ENCODE measurements at regions not wholly inside any gene's neighbourhood (a gene's known extent, or its start where the extent isn't known, plus 50 kb on each side); places are given as distances from the start of the nearest gene placed in this dataset.

GRCh38 chr13:104715111-104715510 lies 1648.9 kb upstream of the SLC10A2 start:
- TF ChIP-seq CTCF (IDR thresholded peaks at IDR 0.05) (no peak), POLR2A (IDR thresholded peaks at IDR 0.05) (no peak), POLR2AphosphoS5 (IDR thresholded peaks at IDR 0.05; ENCODE audit: insufficient read depth in 1 of 2, low read depth in 1 of 2) (no peak)

Measured in vagina (tissue), 2 donors.